ENCODE measurements at regions not wholly inside any gene's neighbourhood (a gene's known extent, or its start where the extent isn't known, plus 50 kb on each side); places are given as distances from the start of the nearest gene placed in this dataset.

- TF ChIP-seq CTCF (IDR thresholded peaks at IDR 0.05) (no peak), EZH2 (IDR thresholded peaks at IDR 0.05) (no peak)
Observed at GRCh38 chr2:128495996-128496547, 177.4 kb upstream of the HS6ST1 start.

All from neural progenitor cell (in vitro differentiated cells).